Stimulated activated CD8-positive, alpha-beta memory T cell treated with anti-CD3 and anti-CD28 coated beads, Interleukin-15, amount 100 ng/mL, for 24 hours (primary cell): ENCODE measurements at regions not wholly inside any gene's neighbourhood (a gene's known extent, or its start where the extent isn't known, plus 50 kb on each side); places are given as distances from the start of the nearest gene placed in this dataset.
"Not testable (repeated sequence)": the region's sequence is repeated elsewhere in the genome, so short reads cannot be mapped to it uniquely, and the experiment has no call there.

ENCODE experiments used
- DNase-seq: peaks from one replicate; pipeline ENCODE4 v3.0.0-alpha.2; 2020; ENCODE audit warnings: low read depth

- no peak for DNase-seq
Measured at GRCh38 chr2:16464641-16465040, 201.0 kb downstream of the CYRIA start.

- no peak for DNase-seq
Measured at GRCh38 chr2:16462958-16463357, 202.7 kb downstream of the CYRIA start.

- no peak for DNase-seq
Measured at GRCh38 chr2:16461672-16462071, 204.0 kb downstream of the CYRIA start.

- no peak for DNase-seq
Measured at GRCh38 chr2:16459606-16460005, 206.0 kb downstream of the CYRIA start.

- no peak for DNase-seq
Measured at GRCh38 chr2:16454621-16455020, 211.0 kb downstream of the CYRIA start.

DNA sequence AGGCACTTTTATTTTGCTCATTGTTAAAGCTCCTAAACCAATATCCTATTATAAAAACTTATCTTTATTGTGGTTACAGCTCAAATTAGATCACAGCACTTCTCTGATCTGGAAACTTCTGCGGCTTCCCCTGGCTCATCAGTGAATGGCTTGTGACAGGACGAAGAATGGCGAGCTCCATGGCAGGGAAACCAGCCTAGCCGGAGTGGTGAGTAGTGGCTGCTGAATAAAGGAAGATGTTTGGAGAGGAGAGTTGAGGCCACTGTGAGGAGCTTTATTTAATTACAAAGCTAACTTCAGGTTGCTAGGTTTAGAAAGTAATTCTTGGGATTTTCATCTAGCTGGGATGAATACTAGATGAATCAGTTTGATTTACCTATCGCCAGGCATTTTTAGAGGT, 213.5 kb downstream of the CYRIA start:
- no peak for DNase-seq

DNA sequence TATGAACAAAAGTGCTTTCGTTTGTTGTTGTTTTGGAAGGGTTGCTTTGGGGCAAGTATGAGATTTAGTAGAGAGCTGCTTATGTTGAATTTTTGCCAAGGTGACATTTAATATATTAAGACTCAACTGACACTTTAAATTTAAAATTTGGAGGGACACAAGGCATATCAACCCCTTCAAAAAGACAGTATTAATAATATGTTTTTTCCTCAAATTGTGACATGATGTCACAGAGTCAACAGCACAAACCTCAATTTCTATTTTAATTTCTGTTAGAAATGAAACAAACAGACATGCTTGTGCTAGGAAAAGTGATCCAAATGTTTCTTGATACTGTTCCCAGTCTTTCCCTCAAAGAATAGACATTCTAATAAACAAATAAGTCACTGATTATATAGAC, 218.9 kb downstream of the CYRIA start:
- no peak for DNase-seq

- no peak for DNase-seq
Measured at GRCh38 chr2:16442971-16443370, 222.7 kb downstream of the CYRIA start.

DNA sequence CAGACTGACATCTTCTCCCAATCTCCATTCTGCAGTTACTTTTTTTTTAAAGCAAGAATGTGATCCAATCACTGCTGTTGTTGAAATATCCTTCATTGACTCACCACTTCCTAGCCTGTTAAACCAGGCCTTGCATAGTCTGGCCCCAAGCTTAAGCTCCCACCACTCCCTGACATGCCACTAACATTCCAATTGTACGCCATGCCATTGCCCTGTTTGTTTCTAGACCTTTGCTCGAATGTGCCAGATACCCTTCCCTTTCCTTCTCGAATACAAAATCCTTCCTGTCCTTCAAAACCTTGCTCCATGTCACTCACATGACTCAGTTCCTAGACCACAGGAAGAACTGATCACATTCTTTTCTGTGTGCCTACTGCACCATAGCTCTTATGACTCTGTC, 224.2 kb downstream of the CYRIA start:
- no peak for DNase-seq

GRCh38 chr2:16440898-16441297, 224.7 kb downstream of the CYRIA start:
- no peak for DNase-seq

DNA sequence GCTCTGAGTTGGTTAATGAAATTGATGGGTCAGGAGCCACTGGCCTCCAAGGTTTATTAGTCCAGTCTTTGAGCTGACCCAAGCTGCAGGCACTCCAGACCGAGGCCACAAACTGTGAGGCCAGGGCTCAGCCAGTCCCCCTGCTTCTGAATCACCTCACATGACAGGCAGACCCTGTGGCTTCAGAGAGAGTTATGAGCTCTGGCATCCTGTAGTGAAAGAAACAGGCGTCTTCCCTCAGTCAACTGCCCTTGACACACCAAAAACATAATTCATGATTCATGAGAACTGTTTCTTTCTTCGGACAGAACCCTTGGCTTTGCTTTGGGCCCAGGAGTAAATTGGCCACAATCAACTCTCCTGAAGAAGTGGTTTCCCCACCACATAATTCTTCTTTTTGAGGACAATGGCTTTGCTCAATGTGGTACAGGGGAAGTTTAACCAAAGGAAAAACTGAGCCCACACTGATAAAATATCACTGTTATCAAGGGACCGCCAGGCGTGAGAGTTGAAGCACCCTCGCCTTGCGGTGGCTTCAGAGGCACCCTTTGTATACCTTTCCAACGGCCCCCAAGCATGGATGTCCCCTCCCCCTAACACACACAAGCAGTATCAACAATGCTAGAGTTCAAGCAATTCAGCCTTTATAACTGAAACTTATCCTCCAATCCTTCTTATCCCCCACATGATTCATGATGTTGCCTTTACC, 226.9 kb downstream of the CYRIA start:
- DNase-seq: no peak

DNA sequence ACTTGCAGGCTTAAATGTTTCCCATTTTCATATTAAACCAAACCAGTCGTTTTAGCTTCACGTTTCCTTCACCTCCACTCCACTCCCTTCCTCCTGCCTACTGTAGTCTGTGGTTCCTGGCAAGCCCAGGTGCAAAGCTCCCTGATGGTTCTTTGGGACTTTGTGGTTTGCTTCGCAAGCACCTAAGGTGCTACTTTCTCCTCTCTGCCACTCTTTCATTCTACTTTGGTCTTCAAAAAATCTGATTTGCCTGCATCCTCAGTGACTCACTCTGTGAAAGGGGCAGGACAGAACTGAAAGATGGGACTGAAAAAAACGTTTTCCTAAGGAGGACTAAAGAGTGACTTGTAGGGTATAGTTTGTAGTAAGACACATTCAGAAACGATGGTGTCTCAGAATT, 228.4 kb downstream of the CYRIA start:
- DNase-seq: no peak

DNA sequence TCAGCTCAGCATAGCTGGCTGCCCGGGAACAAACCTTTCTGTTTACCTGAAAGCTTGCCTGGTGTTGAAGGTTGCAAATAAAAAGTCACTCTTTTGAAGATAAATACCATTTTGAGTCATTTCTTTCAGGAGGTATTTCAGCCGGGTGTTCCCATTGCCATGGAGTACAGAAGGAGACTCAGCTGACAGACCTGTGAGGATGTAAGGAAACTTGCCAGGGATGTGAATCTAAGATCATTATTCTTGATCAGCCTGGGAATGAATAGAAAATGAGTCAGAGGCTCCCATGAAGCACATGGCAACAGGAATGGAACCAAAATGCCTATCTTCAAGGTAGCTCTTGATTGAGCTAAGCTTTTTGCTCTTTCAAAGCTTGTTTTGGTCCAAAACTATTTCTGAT, 231.2 kb downstream of the CYRIA start:
- no peak for DNase-seq

GRCh38 chr2:16430846-16431245, 234.8 kb downstream of the CYRIA start:
- no peak for DNase-seq

GRCh38 chr2:16429431-16430145, 236.0 kb downstream of the CYRIA start:
- no peak for DNase-seq

- DNase-seq: no peak
Measured at GRCh38 chr2:16429002-16429401, 236.6 kb downstream of the CYRIA start.

GRCh38 chr2:16425462-16426336, 239.9 kb downstream of the CYRIA start:
- DNase-seq: no peak

DNA sequence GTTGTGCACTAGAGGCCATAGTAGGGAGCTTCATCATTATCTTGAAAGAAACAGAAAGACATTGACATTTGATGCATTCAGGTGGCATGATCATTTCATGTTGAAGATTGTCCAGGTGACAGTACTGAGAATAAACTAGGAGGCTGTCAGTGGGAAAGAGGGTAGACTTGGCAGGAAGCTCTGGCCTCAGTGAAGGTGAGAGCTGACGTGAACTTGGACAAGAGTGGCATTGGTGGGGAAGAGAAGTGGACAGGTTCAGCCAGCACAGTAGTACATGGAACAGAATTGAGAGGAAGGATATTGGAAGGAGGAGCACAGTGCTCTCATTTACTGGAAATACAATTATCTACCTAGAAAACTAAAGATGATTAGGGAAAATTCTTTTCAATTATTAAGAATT, 245.2 kb downstream of the CYRIA start:
- no peak for DNase-seq

- no peak for DNase-seq
Measured at GRCh38 chr2:16417726-16418125, 247.9 kb downstream of the CYRIA start.

DNA sequence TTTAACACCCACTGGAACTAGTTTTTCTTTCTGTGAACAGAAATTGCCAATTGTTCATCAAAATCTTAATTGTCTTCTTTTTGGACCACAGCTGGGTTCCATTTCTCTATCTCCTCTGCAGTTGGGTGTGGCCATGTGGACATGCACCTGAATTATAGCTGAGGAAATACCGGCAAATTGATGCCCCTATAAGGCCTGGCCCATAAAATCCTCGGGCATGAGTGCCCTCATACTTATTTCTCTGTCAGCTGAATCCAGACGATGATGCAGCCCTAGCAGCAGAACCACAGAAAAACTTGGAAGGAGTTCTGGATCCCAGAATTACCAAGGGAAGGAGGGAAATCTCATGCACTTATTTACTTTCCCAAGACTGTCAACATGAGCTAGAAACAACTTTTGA, 249.0 kb downstream of the CYRIA start:
- no peak for DNase-seq

GRCh38 chr2:16415861-16416260, 249.8 kb downstream of the CYRIA start:
- not testable (repeated sequence) for DNase-seq

- no peak for DNase-seq
Measured at GRCh38 chr2:16413947-16414346, 251.7 kb downstream of the CYRIA start.

- no peak for DNase-seq
Measured at GRCh38 chr2:16413285-16413684, 252.3 kb downstream of the CYRIA start.
